ENCODE measurements at regions not wholly inside any gene's neighbourhood (a gene's known extent, or its start where the extent isn't known, plus 50 kb on each side); places are given as distances from the start of the nearest gene placed in this dataset.
"Not testable (repeated sequence)": the region's sequence is repeated elsewhere in the genome, so short reads cannot be mapped to it uniquely, and the experiment has no call there.

- no peak for DNase-seq (ENCODE audit: low spot score)
Measured at GRCh38 chr3:4222574-4223175, 80.5 kb upstream of the SETMAR start.

DNA sequence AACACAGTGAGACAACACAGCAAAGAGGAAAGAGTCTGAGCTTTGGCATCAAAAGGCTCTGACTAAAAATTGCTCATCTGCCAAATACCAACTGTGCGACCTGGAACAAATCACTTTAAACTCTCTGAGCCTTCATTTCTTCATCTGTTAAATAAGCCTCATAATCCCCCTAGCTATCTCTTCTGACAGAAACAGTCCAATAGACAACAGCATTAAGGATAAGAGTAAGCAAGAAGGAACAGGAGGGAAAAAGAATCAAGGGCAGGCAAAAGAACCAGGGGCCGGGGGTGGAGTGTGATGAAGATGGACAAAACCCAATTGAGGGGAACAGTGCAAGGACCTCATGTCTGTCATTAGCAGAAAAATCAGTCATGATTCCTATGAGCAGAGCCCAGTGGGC is 79.4 kb upstream of the SETMAR start:
- no peak for DNase-seq (ENCODE audit: low spot score)

GRCh38 chr3:4224331-4224730 is 78.8 kb upstream of the SETMAR start:
- DNase-seq (ENCODE audit: low spot score), result no peak

DNA sequence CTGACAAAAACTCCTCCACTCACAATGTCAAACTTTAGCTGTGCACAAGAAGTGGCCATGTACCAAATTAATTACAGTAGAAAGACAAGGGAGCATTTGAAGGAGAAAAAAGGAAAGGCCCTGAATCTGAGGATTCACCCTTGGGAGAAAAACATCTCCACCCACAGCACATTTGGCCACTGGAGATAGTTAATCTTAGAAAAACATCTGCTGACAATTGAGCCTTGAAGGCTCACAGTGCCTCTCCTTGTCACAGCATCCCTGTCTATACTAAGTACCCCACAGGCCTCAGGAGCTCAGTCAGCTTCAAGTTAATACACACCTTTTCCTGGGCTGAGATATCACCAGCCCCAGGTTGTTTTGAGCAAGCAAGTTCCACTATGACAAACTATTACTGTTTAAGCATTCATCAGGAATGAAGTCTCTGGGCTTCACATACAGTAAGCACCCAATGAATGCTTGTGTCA is 78.1 kb upstream of the SETMAR start:
- DNase-seq (ENCODE audit: low spot score), result no peak

DNA sequence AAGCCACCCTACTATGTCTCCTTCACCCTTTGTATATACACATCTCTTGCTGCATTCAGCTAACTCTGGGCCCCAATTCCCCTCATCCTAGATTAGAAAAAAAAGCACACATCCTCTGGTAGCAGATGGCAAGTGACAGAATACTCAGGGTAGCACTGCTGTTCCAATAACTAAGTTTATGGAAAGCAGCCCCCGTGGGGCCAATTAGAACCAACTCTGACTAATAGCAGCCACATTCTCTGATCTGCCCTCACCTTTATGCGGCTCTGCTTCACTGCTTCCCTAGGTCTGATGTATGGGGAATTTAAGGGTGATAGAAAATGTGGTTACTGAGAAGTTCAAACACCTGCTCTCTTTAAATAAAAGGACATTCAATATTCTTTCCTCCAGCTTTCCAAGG is 74.9 kb upstream of the SETMAR start:
- DNase-seq (ENCODE audit: low spot score), result peak; percentile 51

GRCh38 chr3:4231041-4231440 is 72.1 kb upstream of the SETMAR start:
- DNase-seq (ENCODE audit: low spot score), result no peak

GRCh38 chr3:4232798-4233197 is 70.4 kb upstream of the SETMAR start:
- DNase-seq (ENCODE audit: low spot score), result no peak

GRCh38 chr3:4233488-4233887 is 69.7 kb upstream of the SETMAR start:
- DNase-seq (ENCODE audit: low spot score), result no peak

DNA sequence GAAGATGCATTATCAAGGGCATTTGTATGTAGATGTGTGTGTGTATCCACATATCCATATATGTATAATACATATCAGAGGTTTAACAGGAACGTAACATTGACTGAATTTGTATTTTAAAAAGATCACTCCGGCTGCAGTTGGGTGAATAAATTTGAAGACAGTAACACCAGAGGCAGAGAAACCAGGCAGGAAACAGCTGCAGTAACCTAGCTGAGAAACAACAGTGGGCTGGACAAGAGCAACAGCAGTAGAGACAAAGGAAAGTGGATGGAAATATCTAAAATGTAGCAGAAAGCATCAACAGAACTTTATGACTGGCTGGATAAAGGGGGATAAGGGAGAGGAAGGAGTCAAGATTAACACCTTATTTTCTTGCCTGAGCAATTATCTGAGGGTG is 68.3 kb upstream of the SETMAR start:
- DNase-seq (ENCODE audit: low spot score), result no peak

GRCh38 chr3:4235690-4236089 is 67.5 kb upstream of the SETMAR start:
- DNase-seq (ENCODE audit: low spot score), result no peak

- DNase-seq (ENCODE audit: low spot score), result no peak
Measured at GRCh38 chr3:4241595-4242170, 61.5 kb upstream of the SETMAR start.

DNA sequence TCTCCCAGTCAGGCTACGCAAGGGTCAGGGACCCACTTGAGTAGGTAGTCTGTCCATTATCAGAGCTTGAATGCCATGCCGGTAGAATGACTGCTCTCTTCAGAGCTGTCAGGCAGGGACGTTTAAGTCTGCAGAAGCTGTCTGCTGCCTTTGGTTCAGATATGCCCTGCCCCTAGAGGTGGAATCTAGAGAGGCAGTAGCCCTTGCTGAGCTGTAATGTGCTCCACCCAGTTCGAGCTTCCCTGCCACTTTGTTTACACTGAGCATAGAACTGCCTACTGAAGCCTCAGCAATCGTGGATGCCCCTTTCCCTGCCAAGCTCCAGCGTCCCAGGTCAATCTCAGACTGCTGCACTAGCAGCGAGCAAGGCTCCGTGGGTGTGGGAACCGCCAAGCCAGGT is 57.5 kb upstream of the SETMAR start:
- DNase-seq (ENCODE audit: low spot score), result no peak

GRCh38 chr3:4247391-4247790 is 55.8 kb upstream of the SETMAR start:
- peak; percentile 46 for DNase-seq (ENCODE audit: low spot score)

DNA sequence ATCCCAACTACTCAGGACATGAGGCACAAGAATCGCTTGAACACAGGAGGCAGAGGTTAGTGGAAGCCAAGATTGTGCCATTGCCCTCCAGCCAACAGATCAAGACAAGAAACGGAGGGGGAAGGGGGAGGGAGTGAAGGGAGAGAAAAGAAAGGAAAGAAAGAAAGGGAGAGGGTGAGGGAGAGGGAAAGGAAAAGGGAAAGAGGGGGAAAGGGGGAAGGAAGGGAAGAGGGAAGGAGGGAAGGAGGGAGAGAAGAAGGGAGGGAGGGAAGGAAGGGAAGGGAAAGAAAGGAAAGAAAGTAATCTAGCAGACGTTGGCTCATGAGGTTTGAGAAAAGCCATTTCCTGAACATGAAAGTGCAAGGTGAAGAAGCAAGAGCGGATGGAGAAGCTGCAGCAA is 53.1 kb upstream of the SETMAR start:
- DNase-seq (ENCODE audit: low spot score), result no peak

DNA sequence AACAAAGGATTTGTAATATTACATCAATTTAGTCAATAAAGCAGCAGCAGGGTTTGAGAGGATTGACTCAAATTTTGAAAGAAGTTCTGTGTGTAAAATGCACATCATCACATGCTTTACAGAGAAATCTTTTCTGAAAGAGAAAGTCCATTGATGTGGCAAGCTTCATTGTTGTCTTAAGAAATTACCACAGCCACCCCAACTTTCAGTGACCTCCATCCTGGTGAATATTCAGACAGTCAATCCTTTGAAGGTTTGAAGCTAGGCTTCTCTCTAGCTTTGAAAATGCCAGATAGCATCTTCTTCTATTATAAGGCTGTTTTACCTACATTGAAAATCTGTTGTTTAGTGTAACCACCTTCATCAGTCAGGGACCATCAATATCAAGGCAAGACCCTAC is 51.8 kb upstream of the SETMAR start:
- DNase-seq (ENCODE audit: low spot score), result no peak

GRCh38 chr3:4253072-4253832 is 49.9 kb upstream of the SETMAR start:
- not testable (repeated sequence) for DNase-seq (ENCODE audit: low spot score)
